GM12865 (cell line): ENCODE measurements at regions not wholly inside any gene's neighbourhood (a gene's known extent, or its start where the extent isn't known, plus 50 kb on each side); places are given as distances from the start of the nearest gene placed in this dataset.
A peak's percentile ranks its signal among the peaks of the same experiment; 100 is the strongest.

Source experiments
- DNase-seq: peaks from one replicate; pipeline ENCODE4 v3.0.0; 2010; ENCODE audit warnings: low read depth
- H3K4me3 ChIP-seq: 2 replicates; pipeline ENCODE4 v1.5.1; 2011; ENCODE audit warnings: mild to moderate bottlenecking, low read depth, low read length, control low read depth
- CTCF ChIP-seq: IDR thresholded peaks from 2 replicates; pipeline ENCODE4 v1.5.1; 2011; ENCODE audit warnings: low read length, control low read depth, low read depth, inconsistent platforms; ENCODE audit not compliant: insufficient read depth; ENCODE audit errors: missing control alignments

- DNase-seq, result no peak
- no peak for TF ChIP-seq CTCF
- H3K4me3 ChIP-seq, result no peak overlapping the region
Observed at GRCh38 chr6:115832786-115833185, 227.9 kb downstream of the FRK start.

DNA sequence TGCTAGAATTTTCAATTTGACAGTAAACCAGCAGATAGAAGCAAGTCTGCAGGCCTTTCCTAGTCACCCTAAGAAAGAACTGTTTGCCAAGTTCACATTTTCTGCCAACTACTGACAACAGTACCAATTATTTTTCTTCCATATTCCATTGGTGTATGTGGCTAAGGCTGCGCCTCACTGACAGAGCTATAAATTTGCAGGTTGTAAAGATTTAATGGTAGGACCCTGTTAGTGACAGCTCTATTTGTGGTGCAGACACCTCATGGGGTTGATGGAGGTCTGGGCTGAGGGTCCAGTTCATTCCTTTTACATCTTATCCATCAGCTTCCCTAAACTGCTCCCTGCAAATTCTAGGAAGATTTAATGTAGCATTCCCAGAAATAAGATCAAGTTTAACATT, 228.5 kb downstream of the FRK start:
- TF ChIP-seq CTCF, result no peak
- DNase-seq, result no peak
- H3K4me3 ChIP-seq, result no peak overlapping the region

GRCh38 chr6:115830895-115831294, 229.8 kb downstream of the FRK start:
- TF ChIP-seq CTCF, result no peak
- DNase-seq, result peak; percentile 40
- no peak overlapping the region for H3K4me3 ChIP-seq

DNA sequence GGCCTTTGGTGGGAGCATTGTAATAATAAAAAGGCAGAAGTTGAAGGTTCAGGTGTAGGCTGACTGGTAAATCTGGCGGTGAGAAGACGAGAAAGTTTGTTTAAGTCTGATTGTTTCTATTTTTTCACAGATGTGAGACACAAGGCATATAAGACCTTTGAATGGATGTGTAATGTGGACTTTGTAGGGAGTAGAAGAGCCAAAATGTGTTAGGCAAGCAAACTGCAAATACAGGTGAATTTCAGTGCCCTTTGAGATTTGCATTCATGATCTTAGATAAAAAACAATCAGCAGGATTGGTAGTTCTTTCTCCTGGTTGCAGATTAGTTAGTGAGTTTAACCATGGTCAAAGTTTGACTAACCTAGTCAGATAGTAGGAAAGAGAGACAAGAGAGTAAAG, 238.9 kb downstream of the FRK start:
- H3K4me3 ChIP-seq, result no peak overlapping the region
- DNase-seq, result no peak
- no peak for TF ChIP-seq CTCF

DNA sequence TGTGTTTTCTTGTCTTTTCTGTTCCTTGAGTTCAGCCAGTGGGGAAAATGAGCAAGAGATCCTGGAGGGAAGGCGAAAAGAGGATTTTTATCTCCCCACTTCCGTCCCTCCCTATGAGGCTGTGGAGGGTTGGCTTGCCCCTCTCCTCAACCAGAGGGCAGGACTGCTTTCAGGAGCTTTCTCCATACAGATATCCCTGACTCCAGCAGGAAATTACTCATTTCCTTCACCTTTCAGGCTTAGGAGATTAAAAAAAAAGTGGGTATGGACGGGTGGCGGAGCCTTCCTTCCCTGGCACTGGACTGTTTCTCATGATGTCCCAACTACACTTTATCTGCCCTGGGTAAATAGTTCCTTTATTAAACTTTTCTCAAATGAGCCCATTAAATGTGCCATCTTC, 241.2 kb downstream of the FRK start:
- H3K4me3 ChIP-seq, result no peak overlapping the region
- no peak for TF ChIP-seq CTCF
- DNase-seq, result no peak

DNA sequence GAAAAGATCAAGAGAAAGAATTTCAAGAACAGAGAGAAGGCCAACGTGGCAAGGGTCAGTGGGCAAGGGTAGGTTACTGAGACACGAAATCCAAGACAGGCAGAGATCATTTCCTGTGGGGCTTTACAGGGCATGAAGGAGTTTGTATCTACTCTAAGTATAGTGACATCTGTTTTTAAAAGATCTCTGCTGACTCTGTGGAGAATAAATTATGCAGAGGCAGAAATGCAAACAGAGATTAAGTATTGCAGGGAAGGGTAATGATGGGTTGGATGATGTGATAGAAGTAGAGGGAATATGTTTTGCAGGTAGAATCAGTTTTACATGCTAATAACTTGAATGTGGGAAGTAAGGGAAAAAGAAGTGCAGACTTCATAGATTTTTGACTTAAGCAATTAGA, 243.5 kb downstream of the FRK start:
- no peak for DNase-seq
- TF ChIP-seq CTCF, result no peak
- no peak overlapping the region for H3K4me3 ChIP-seq

- no peak for DNase-seq
- TF ChIP-seq CTCF, result no peak
- no peak overlapping the region for H3K4me3 ChIP-seq
Observed at GRCh38 chr6:115814907-115815306, 245.8 kb downstream of the FRK start.
